Effector CD8-positive, alpha-beta T cell (primary cell): ENCODE measurements at regions not wholly inside any gene's neighbourhood (a gene's known extent, or its start where the extent isn't known, plus 50 kb on each side); places are given as distances from the start of the nearest gene placed in this dataset.
"Not testable (repeated sequence)": the region's sequence is repeated elsewhere in the genome, so short reads cannot be mapped to it uniquely, and the experiment has no call there.

Experiments used
- DNase-seq: peaks from one replicate; lab custom pipeline; 2025; lab: John Stamatoyannopoulos, UW

- no peak for DNase-seq
Observed at GRCh38 chr2:8229546-8229986, 452.3 kb upstream of the ID2 start.

- DNase-seq: no peak
Observed at GRCh38 chr2:8230466-8230865, 451.4 kb upstream of the ID2 start.

- no peak for DNase-seq
Observed at GRCh38 chr2:8231902-8232301, 450.0 kb upstream of the ID2 start.

GRCh38 chr2:8232871-8233270, 449.0 kb upstream of the ID2 start:
- DNase-seq: no peak

- DNase-seq: no peak
Observed at GRCh38 chr2:8234253-8234652, 447.6 kb upstream of the ID2 start.

GRCh38 chr2:8234757-8235374, 447.0 kb upstream of the ID2 start:
- DNase-seq: no peak

- DNase-seq: no peak
Observed at GRCh38 chr2:8235419-8235818, 446.4 kb upstream of the ID2 start.

GRCh38 chr2:8236391-8236790, 445.5 kb upstream of the ID2 start:
- DNase-seq: no peak

GRCh38 chr2:8238521-8239230, 443.2 kb upstream of the ID2 start:
- no peak for DNase-seq

GRCh38 chr2:8239531-8240088, 442.2 kb upstream of the ID2 start:
- DNase-seq: no peak

- DNase-seq: no peak
Observed at GRCh38 chr2:8241317-8241716, 440.5 kb upstream of the ID2 start.

GRCh38 chr2:8242739-8243138, 439.1 kb upstream of the ID2 start:
- no peak for DNase-seq

GRCh38 chr2:8243748-8244400, 438.0 kb upstream of the ID2 start:
- no peak for DNase-seq

GRCh38 chr2:8244639-8245038, 437.2 kb upstream of the ID2 start:
- DNase-seq: no peak

GRCh38 chr2:8246137-8246536, 435.7 kb upstream of the ID2 start:
- DNase-seq: no peak

GRCh38 chr2:8247905-8248622, 433.8 kb upstream of the ID2 start:
- DNase-seq: no peak

- DNase-seq: no peak
Observed at GRCh38 chr2:8248623-8248957, 433.3 kb upstream of the ID2 start.

GRCh38 chr2:8249141-8249540, 432.7 kb upstream of the ID2 start:
- DNase-seq: no peak

GRCh38 chr2:8249769-8250168, 432.1 kb upstream of the ID2 start:
- DNase-seq: no peak

GRCh38 chr2:8250290-8250689, 431.6 kb upstream of the ID2 start:
- DNase-seq: not testable (repeated sequence)

GRCh38 chr2:8251291-8251690, 430.6 kb upstream of the ID2 start:
- no peak for DNase-seq

GRCh38 chr2:8251856-8252255, 430.0 kb upstream of the ID2 start:
- DNase-seq: no peak
